HuH-7.5 (cell line): ENCODE measurements at regions not wholly inside any gene's neighbourhood (a gene's known extent, or its start where the extent isn't known, plus 50 kb on each side); places are given as distances from the start of the nearest gene placed in this dataset.

ENCODE experiments used
- DNase-seq: peaks from one replicate; pipeline ENCODE4 v3.0.0; 2011; ENCODE audit warnings: low spot score

DNA sequence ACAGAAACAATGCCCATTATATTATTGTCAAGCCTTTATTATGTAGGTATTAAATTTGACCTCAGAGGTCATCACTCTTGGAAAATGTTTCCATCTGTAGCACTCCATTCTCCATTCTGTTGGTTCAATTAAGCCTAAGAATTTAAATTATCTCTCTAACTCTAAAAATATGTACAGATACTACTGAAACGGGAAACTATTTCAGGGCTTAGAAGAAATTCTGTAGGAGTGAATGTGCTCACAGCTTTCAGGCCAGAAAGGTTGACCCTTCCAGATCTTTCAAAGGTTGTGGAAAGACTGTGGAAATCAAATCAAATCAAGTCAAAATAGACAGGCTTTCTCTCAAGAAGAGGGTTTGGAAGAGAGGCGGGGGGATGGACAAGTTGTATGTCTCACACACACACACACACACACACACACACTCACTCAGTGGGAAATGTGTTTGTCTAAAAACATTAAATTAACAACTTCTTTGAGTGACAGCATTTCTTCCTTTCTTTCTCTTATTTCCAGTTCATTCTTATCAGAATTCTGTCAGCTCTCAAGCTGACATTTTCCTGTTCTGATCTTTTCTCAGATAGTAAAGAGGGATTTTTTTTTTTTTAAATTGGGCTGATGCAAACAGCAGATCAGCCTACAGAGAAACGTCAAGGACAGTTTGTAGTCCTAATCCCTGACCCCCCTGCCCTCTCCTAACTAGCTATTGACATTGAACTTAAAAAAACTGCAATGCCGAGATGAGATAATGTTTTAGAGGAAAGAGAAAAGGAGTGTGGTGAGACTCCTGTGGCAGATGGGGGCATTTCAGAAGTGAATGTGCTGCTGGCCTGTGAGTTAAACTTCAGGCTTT lies 139.0 kb upstream of the ZFHX3 start:
- no peak for DNase-seq

DNA sequence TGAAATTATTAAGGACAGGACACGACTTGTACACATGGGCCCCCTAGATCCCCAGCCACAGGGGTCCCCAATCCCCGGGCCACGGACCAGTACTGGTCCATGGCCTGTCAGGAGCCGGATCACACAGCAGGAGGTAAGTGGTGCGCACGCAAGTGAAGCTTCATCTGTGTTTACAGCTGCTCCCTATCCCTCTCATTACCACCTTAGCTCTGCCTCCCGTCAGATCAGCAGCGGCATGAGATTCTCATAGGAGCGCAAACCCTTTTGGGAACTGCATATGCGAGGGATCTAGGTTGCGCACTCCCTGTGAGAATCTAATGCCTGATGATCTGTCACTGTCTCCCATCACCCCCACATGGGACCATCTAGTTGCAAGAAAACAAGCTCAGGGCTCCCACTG lies 137.8 kb upstream of the ZFHX3 start:
- no peak for DNase-seq

DNA sequence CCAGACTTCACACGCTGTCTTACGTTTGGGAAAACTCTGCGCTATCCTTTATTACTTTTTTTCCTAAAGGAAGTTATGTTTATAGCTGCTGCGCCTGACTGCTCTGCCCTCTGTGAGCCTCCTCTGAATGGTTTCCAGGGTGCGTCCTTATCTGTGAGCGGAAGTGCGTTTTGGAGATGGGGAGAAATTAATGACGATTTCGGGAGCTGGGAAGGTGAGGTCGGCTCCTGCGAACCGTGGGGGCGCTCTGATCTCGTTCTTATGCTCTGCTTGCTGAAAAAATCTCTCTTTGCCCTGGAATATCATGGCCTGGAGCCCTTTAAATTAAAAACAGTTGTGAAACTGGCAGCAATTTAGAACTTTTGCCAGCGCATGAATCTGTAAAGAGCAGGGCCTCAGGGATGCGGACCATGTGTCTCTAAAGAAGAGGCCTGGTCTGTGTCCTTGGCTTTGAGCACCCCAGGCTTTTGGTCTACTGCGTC lies 135.7 kb upstream of the ZFHX3 start:
- no peak for DNase-seq

DNA sequence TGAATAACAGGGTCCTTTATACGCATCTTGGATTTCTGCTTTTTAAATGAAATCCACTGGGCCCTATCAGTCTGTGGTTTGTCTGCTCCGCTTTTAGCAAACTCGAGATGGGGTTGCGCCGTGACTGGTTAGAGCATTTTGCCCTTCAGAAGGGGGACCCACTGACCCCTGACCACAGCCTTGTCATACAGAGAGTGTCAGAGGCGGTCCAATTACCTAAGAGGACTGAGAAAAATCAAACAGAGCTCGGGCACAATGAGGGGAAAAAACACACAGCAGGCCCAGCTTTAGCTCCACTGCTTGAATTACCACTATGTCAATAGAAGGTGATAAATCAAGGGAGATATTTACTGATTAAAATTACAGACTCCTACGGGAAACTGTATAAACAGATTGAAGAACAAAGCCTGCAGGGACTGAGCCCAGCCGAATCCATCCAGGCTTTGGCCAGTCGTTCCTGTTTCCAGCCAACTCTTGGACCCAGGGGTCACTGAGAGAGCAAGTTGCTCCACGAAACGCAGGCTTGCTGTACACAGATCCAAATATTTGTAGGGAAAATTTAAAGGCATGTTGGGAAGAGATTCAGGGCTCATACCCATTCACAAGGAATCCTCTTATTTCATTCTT lies 131.9 kb upstream of the ZFHX3 start:
- DNase-seq = no peak

DNA sequence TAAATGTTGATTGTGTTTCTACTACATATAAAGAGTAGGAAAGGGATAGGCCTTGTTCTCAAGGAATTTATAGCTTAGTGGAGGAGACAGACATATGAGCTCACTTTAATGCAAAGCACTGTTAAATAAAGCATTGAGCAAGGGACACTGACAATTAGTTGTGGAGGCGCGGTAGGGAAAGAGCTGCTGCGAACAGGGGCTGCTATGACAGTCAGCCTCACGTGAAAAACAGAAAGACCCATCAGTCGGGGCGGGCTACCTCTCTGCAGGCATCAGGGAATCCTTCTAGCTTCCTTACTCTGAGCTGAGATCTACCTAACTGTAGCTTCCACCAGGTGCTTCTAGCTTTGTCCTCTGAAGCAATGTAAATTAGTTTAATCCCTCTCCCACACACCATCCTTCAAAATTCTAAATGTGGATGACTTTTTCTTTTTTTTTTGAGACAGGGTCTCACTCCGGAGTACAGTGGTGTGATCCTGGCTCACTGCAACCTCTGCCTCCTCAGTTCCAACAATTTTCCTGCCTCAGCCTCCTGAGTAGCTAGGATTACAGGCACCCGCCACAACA lies 129.9 kb upstream of the ZFHX3 start:
- DNase-seq = no peak

DNA sequence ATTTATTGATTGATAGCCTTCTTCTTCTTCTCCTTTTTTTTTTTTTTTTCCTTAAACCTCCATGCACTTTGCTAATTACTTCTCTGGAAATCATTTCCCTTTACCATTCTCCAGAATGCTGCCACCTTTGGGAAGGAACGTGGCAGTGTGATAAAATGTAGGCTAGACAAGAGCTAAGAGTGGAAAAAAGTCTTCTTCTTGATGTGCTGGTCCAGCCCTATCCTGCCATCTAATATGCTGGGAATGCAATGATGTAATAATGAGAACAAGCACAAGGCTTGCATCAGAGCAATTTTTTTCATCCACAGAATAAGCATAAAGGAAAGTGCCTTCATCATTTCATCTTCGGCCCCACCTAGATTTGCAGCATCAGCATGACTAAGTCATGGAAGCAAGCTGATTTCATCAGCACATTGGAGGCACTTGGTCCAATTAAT lies 128.7 kb upstream of the ZFHX3 start:
- no peak for DNase-seq

DNA sequence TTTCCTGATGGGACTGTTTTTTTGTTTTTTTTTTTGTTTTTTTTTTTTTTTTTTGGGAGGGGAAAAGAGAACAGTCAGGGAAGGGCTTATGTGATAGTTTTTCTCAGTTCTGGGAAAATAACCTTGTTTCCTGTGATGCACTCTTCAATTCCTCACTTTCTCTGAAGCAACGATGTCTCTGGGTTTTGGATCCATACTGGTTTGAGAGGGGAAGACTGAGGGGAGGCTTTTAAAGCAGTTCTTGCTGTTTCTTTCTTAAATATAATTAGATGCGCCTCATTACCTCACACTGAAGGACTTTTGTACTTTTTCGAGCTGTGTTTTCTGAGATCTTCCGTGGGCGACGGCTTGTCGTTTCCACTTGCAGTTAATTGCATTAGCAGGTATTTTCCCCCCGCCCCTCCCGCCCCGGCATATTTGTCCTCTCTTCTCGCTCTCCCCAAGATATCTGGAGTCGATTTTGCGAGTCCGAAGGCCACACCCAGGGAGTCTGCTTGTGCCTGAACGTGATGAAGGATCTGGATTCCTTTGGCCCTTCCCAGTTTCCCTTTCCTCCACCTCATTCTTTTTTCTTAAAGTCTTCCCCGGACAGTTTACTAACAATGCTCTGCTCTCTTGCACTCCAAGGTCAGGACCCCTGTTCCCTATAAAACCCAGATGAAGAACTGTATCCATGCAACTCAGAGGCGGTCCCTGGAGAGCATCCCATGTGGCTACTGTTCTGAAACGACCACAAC lies 125.2 kb upstream of the ZFHX3 start:
- no peak for DNase-seq

DNA sequence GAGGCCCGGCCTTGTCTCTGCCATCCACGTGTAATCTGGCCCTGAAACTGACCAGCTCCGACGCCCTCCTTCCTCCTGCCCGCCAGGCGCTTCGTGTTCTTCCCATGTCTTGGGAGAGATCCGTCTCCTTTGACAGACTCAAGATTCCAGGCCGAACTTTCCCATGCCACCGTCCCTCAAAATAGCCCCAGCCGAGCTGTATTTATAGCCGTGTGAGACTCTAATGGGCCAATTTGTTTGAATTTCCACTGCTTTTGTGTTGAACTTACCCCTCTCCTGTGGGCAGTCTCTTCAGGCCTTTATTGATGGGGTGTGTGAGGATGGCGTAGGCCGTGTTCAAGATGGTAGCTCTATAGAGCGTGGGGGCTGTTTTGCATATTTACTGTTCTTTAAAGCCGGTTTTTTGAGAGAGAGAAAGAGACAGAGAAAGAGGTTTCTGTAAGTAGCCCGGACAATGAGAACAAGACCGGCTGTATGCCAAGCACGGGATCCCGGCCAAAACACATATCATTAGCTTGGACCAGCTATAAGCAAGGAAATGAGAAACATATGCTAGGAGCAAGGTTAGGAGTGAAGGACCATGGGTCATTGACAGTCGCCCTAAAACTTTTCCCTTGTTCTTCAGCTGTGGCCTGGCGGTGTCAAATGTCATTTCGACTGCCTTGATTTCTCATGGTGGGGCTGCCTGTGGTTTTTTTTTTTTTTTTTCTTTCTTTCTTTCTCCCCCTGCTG lies 124.5 kb upstream of the ZFHX3 start:
- no peak for DNase-seq

DNA sequence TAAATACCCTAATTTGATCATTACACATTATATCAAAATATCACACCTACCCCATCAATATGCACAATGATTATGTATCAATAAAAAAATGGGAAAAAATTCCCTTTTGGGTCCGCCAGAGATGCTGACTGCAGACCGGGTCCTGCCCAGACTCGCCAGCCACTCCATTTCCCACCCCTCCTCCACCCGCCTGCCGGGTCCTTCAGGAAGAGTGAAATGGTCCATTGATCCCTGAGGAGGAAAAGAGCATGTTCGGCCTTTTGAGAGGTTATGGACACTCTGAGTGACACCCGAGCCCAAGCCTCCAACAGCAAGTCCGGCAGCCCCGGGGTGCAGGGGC lies 123.9 kb upstream of the ZFHX3 start:
- no peak for DNase-seq

DNA sequence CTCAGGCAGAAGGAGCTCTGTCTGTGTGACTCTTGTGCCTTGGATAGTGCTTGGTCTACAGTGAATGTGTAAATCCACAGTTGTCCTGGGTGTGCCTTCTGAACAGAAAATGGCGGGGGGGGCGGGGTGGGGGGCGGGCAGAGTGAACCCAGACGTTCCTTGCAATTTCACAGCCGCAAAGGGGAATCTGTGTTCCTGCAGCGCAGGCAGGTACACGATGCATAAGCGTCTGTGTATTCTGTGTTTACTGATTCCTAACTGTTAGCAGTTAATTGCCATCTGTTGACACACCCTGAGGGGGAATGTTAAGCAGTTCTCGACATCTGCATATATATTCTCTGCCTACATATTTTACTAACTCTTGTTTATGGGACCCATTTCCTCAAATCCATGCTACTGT lies 123.5 kb upstream of the ZFHX3 start:
- no peak for DNase-seq

DNA sequence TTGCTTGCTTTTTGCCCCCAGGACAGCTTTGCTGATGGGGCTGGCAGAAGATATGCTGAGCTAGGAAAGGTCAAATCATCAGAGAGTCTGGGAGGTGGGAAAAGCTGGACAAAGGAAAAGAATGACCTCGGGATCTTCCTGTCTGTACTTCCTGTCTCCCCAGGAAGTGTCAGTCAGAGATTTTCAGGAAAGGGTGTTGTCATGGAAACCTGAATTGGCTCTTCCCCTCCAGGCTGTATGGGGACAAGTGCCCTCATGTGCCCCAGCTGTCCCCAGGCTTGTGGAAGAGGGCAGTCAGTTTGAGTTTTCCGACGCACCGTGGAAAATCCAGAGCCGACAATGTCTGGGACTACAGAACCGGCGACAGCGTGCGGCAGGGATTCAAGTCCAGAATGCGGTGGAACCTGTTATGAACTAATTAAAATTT lies 122.7 kb upstream of the ZFHX3 start:
- DNase-seq = no peak

DNA sequence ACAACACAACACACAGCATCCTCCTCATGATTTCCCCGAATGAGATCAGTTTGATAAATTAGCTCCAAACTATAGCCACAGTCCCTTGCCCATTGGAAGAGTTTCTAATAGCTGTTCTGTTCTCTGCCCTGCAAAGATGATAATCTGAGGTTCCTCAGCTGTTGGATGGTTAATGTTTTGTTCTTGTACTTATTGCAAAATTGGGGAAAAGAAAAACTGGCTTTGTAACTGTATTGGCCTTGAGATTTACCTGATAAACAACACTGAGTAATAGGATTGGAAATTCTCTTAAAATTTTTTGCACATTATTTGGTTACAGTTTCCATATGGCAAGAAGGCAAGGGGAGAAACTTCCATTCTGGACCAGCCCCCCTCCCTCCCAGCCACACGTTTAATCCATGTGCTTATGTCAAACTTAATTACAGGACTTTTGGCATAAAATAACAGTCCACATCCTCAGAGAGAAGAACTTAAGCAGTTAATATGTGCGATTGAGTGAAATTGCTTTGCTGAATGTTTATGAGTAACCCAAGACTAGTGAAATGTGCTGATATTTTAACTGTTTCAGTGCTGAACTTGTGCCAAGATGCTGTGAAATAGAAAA lies 119.1 kb upstream of the ZFHX3 start:
- DNase-seq = no peak

DNA sequence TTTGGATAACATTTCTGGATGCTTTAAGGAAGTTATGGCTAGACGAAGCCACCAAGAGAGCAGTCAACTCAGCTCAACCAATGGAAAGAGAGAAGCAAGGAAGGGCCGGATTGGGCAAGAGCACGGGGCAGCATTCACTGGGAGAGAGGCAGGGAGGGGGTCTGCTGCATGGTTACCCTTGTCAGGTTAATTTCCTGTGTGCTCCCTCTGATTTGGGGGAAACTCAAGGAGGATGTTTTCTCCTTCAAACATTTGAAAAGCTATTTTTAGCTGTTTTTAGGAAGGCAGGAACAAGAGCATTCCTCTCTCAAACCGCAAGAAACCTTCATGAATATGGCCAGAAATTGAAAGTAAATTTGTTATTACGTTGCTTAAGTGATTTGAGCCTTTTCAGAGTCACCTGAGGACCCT lies 118.5 kb upstream of the ZFHX3 start:
- no peak for DNase-seq

DNA sequence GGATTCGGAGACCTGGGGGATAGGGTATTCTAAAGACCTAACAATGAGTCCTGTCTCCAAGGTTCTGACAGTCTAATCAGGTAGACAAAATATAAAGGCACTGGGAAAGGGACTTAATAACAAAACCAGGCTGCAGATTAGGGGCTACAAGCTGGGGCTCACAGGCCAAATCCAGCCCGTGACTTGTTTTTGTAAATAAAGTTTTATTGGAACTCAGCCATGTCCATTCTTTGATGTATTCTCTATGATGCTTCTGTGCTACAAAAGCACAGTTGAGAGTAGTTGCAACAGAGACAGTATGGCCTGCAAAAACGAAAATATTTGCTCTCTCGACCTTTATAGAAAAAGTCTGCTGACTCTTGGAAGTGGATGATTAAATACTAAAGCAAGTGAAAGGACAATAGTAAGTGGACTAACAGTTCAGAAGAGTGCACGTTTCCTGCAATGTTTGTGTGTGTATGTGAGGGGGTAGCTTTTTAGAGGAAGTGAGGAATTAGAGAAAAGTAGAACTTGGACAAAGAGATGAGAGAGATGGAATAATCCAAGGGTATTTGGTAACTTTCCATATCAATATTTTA lies 115.4 kb upstream of the ZFHX3 start:
- DNase-seq = no peak

DNA sequence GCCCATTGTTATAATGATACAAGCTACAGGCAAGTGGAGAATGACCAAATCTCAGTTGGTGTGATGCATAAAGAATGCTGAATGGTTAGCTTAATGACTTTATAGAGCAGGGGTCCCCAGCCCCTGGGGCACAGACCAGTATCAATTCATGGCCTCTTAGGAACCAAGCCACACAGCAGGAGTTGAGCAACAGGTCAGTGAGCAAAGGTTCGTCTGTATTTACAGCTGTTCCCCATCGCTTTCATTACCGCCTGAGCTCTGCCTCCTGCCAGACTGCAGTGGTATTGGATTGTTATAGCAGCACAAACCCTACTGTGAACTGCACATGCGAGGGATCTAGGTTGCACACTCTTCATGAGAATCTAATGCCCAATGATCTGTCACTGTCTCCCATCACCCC lies 114.0 kb upstream of the ZFHX3 start:
- peak; percentile 41 for DNase-seq

DNA sequence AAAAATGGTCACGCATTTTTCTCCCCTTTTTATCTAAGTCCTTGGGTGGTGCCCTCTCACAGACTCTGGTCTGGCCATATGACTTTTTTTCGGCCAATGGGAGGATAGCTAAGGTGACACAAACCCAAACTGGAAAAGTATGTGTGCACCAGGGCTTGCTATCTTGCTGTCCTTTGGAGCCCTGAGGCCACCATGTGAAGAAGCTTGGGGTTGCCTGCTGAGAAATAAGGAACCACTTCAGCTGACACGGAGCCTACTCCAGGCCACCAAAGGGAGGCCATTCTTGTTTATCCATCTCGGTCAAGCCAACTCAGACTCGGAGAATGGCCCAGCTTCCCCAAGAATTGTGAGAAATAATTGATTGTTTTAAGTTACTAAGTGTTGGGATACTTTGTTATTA lies 111.4 kb upstream of the ZFHX3 start:
- no peak for DNase-seq

DNA sequence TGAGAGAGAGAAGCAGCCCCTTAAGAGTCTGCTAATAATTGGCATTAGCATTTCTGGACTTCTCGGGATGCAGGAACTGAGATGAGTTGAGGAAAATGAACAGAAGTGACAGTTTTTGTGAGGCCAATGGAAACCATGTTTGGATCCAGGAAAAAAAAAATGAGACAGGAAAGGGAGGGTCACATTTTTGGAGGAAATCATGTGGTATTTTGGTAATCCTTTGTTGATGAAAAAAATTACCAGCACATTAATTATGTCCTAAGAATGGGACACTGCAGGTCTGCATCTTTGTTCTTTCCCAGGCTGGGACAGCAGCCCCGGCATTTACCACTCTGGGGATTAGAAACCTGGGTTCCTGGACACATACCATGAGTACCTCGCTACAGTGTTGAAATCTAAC lies 109.9 kb upstream of the ZFHX3 start:
- DNase-seq = no peak

DNA sequence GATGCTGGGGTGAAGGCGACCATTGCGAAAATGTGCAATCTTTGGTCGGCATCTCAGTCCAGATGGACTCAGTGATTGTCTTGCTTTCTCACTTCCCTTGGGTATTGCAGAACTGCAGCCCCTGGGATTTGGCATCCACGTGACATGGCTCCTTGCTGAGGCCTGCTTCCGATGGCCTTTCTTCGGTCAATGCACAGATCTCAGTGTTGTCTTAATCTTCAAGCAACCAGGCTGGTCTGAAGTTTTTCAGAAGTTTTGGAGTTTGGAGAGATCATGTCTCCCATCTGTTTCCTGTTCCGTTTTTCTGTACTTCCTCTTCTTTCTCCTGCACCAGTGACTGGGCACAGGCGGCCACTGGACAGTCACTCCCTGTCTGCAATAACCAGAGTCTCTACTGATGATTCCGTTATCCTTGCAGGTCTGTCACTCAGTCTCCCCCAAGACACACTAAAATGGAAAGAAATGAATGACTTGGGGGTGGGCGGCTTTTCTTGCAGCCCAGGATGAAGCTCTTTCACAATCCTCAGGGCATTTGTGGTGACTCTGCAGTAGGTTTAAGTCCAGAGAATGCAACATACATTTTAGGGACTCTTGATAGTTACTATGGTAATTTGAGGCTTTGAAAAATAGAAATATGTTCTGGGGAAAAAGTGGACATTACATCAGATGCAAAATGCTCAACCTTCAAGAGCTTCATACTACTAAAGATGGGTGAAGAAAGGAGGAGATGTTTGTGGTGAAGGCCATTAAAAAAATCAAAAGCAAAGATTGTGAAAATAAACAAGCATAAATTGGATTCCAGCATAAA lies 106.3 kb upstream of the ZFHX3 start:
- DNase-seq = no peak

DNA sequence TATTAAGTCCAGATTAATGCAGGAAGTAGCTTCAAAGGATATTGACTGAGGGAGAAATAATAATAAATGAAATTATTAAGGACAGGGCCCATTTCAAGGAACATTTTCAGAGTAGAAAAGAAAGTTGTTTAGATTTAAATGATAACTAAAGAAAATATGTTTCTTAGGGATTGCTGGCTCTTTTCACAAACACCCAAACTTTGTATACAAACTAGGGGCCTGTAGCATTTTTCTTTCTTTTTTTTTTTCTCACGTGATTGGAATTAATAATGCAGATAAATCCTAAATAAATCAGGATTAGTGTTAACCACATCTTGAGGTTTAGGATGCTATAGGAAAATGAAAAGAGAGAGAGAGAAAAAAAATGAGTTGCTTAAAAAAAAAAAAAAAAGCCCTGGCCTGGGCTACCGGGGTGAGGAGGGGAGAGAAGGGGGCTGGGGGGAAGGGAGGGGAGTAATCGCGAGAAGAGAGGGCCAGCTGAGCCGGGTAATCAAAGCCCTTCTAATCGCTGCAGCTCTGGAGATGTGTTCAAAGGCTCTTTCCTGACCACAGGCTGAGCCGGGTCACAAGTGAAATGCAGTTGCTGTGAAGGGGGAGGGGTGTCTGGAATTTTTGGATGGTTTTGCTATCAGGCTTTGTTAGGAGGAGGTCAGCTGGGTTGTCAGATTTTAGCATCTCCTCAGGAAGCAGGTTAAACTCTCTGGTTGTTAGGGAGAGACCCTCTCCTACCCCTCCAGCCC lies 104.6 kb upstream of the ZFHX3 start:
- DNase-seq = no peak

DNA sequence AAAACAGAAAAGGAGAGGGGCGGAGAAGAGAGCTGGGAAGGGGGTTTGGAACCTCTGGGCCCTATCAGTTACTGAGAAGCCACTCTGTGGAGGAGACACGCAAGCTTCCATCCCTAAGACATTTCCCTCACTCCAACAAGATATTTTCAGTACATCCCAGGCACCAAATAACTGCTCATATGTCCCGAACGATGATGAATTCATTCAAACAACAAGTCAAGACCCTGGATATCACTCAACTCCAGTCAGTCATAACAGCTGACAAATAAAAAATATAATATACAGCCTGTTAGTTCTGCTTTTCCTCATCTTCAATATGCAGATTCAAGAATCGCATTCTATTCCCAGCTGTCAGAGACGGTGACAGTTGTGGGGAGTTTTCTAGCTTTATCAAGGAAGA lies 104.0 kb upstream of the ZFHX3 start:
- no peak for DNase-seq
